ENCODE measurements at regions not wholly inside any gene's neighbourhood (a gene's known extent, or its start where the extent isn't known, plus 50 kb on each side); places are given as distances from the start of the nearest gene placed in this dataset.

DNA sequence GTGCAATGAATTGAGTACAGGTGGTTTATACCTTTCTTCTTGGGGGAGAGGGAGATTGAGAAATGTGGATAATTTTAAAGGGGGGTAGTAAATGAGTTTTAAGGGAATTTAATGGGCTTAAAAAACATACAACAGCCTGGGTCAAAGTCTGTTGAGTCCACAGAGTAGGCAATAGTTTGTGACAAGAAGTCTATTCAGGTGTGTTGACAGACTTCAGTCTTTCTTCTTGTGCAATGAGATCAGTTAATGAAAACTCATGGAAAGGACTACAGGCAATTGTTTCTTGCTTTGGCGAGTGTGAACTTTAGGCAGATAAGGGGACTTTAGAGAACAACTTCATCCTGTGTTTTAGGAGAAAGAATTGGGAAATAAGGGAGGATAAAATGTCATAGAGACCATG, 507.8 kb upstream of the CA10 start:
- Histone ChIP-seq H2BK120ac (ENCODE audit: low read depth, low read length) (no peak overlapping the region), H3K14ac (replicated peaks; ENCODE audit: low read depth, low read length) (no peak overlapping the region), H2BK15ac (ENCODE audit: low read depth, low read length) (no peak overlapping the region), H4K8ac (ENCODE audit: low read depth in 2 of 2, low read length in 2 of 2) (no peak overlapping the region), H2AK9ac (replicated peaks; ENCODE audit: low read depth, low read length, poor library complexity) (no peak overlapping the region), H3K27ac (ENCODE audit: insufficient read depth, low read length) (no peak overlapping the region), H3K56ac (ENCODE audit: extremely low read depth, insufficient read depth, low read length) (no peak overlapping the region), H3K23ac (ENCODE audit: low read depth, low read length) (no peak overlapping the region), H4K91ac (ENCODE audit: insufficient read depth, low read depth, low read length) (no peak overlapping the region), H4K5ac (ENCODE audit: low read depth, low read length) (no peak overlapping the region), H2AK5ac (ENCODE audit: low read depth, low read length) (no peak overlapping the region), H3K36me3 (ENCODE audit: control insufficient read depth, insufficient read depth, low read length) (no peaks in the 10 kb centered on the region), H3K4ac (ENCODE audit: low read depth, low read length) (no peak overlapping the region), H3K9ac (ENCODE audit: low read depth, low read length) (no peak overlapping the region), H3K79me1 (ENCODE audit: low read depth in 1 of 2, low read length in 2 of 2) (no peaks in the 10 kb centered on the region), H2BK5ac (ENCODE audit: low read depth, low read length, poor library complexity, severe bottlenecking) (no peak overlapping the region), H3K4me3 (ENCODE audit: insufficient read depth, low read depth, low read length) (no peak overlapping the region), H3K4me1 (ENCODE audit: control insufficient read depth, insufficient read depth, low read length) (no peaks in the 10 kb centered on the region), H4K20me1 (ENCODE audit: insufficient read depth, low read length) (no peaks in the 10 kb centered on the region), H2AFZ (replicated peaks; ENCODE audit: low read length, poor library complexity) (no peak overlapping the region), H3K9me3 (ENCODE audit: control insufficient read depth, insufficient read depth, low read length) (peaks cover 17% of the 10 kb centered on the region; the same call in 1 of the 2 replicates), H3K9me1 (ENCODE audit: insufficient read depth, low read length) (no peaks in the 10 kb centered on the region), H3K27me3 (ENCODE audit: control insufficient read depth, insufficient read depth, low read length) (no peaks in the 10 kb centered on the region), H3K18ac (ENCODE audit: low read depth, low read length) (no peak overlapping the region), H2BK20ac (ENCODE audit: low read depth, low read length) (no peak overlapping the region), H3K4me2 (ENCODE audit: low read depth, low read length) (no peak overlapping the region)
- in situ Hi-C loops (cut with MboI; ENCODE audit: low sequenced_read_pairs): no loop called here
- intact Hi-C loops (cut with micrococcal nuclease): no loop called here
- BruUV-seq (replicated peaks): no TSS peak
- TF ChIP-seq, protein P1, sequence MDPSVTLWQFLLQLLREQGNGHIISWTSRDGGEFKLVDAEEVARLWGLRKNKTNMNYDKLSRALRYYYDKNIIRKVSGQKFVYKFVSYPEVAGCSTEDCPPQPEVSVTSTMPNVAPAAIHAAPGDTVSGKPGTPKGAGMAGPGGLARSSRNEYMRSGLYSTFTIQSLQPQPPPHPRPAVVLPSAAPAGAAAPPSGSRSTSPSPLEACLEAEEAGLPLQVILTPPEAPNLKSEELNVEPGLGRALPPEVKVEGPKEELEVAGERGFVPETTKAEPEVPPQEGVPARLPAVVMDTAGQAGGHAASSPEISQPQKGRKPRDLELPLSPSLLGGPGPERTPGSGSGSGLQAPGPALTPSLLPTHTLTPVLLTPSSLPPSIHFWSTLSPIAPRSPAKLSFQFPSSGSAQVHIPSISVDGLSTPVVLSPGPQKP (IDR thresholded peaks at IDR 0.05; ENCODE audit: borderline replicate concordance, low read depth, low read length): no peak
- no peak for TF ChIP-seq MAFK (IDR thresholded peaks at IDR 0.05; ENCODE audit: low read depth, low read length)
- TF ChIP-seq, protein P2, sequence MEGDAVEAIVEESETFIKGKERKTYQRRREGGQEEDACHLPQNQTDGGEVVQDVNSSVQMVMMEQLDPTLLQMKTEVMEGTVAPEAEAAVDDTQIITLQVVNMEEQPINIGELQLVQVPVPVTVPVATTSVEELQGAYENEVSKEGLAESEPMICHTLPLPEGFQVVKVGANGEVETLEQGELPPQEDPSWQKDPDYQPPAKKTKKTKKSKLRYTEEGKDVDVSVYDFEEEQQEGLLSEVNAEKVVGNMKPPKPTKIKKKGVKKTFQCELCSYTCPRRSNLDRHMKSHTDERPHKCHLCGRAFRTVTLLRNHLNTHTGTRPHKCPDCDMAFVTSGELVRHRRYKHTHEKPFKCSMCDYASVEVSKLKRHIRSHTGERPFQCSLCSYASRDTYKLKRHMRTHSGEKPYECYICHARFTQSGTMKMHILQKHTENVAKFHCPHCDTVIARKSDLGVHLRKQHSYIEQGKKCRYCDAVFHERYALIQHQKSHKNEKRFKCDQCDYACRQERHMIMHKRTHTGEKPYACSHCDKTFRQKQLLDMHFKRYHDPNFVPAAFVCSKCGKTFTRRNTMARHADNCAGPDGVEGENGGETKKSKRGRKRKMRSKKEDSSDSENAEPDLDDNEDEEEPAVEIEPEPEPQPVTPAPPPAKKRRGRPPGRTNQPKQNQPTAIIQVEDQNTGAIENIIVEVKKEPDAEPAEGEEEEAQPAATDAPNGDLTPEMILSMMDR (conservative IDR thresholded peaks at IDR 0.05; ENCODE audit: low read depth, low read length): no peak
- TF ChIP-seq MXI1 (IDR thresholded peaks at IDR 0.05; ENCODE audit: borderline replicate concordance, low read depth, low read length): no peak
- ATAC-seq (ENCODE audit: low read depth): no peak
- WGBS, 2 experiments (ENCODE audit: extremely low coverage in 2 of 2, insufficient read length in 1 of 2): no CpG with 5 or more reads among the region's 1 CpG
- no peak for DNase-seq
- dilution Hi-C loops (cut with HindIII; ENCODE audit: low sequenced_read_pairs, unreplicated experiment): no loop called here
- POLR2A ChIA-PET (ENCODE audit: unreplicated experiment): no interaction called here
- CTCF ChIA-PET: no interaction called here

All from IMR-90 (cell line).